Erythroblast (primary cell): ENCODE measurements at regions not wholly inside any gene's neighbourhood (a gene's known extent, or its start where the extent isn't known, plus 50 kb on each side); places are given as distances from the start of the nearest gene placed in this dataset.

Experiments used
- DNase-seq, 2 experiments: peaks; one replicate each; lab custom pipeline; 2025; lab: John Stamatoyannopoulos, UW
- GATA1 ChIP-seq: IDR thresholded peaks from 2 replicates; pipeline ENCODE4 v1.6.1; 2011; ENCODE audit warnings: low read depth, mild to moderate bottlenecking, control low read depth, low read length, moderate library complexity
- POLR2A ChIP-seq: IDR thresholded peaks from 2 replicates; pipeline ENCODE4 v1.6.1; 2011; ENCODE audit warnings: mild to moderate bottlenecking, low read length

GRCh38 chr12:84016956-84017355 lies 895.6 kb downstream of the SLC6A15 start:
- no peak for DNase-seq
- TF ChIP-seq POLR2A (no peak), GATA1 (no peak)

DNA sequence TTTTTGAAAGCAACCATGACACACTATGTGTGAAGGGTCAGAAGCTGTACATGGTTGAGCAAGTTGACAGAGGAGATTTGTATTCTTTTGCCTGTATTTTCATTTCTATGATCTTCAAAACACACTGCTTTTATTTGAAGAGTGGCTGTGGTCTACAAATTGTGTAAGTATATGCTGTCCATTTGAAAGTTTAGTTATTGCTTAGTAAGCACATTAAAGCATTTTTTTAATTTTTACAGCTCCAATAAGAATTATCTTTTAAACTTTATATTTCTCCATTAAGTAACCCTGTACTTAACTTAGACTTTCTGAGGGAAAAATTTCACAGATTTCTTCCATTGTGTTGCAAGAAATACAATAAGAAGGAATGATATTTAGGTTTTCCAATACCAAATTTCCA lies 915.2 kb downstream of the SLC6A15 start:
- no peak for DNase-seq
- no peak for TF ChIP-seq POLR2A
- no peak for TF ChIP-seq GATA1

DNA sequence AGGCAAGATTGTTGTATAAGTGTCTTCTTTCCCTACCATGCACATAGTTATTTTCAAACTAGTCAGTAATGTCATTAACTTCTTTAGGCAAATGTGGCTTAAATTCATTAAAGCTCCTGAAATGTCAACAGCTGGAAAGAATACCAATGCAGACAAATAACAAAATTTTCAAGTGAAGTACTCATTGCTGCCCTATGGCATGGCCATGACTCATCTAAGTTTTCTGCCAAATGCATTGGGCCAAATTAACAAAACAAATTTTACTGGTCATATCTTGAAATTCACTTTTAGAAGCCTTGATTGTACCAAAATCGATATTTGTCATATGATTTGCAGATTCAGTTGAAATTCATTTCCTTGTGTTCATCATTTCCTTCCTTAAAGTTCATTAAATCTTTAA lies 915.9 kb downstream of the SLC6A15 start:
- no peak for DNase-seq
- TF ChIP-seq GATA1 (no peak), POLR2A (no peak)

GRCh38 chr12:83985084-83985483 lies 927.5 kb downstream of the SLC6A15 start:
- no peak for TF ChIP-seq POLR2A
- TF ChIP-seq GATA1, result no peak
- no peak for DNase-seq

GRCh38 chr12:83980398-83980797 lies 932.2 kb downstream of the SLC6A15 start:
- no peak for DNase-seq

GRCh38 chr12:83979785-83980184 lies 932.8 kb downstream of the SLC6A15 start:
- TF ChIP-seq POLR2A (no peak), GATA1 (no peak)

More at GRCh38 chr12:83980398-83980797, 932.2 kb downstream of the SLC6A15 start:
- TF ChIP-seq POLR2A, result no peak
- TF ChIP-seq GATA1, result no peak

DNA sequence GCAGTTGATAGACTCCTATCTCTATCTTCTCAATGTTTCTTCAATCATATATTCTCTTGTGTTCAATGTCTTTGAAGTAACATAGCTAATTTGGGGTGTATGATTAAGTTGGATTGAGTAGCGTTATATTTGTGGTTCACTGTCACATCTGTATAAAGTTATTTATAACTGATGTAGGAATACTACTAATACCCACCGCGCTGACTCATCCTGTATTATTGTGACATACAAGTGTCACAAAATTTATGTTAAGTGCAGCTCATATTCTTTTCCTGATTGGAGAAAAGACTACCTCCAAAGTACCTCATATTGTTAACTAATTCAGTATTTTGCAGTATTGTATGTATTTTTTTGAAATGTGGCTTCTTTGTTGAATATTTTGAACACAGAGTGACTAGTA lies 940.8 kb downstream of the SLC6A15 start:
- TF ChIP-seq GATA1 (no peak), POLR2A (no peak)

More at GRCh38 chr12:83979785-83980184, 932.8 kb downstream of the SLC6A15 start:
- no peak for DNase-seq

GRCh38 chr12:83960767-83961166 lies 951.8 kb downstream of the SLC6A15 start:
- TF ChIP-seq GATA1 (no peak), POLR2A (no peak)
- DNase-seq, result no peak

More for the DNA sequence above, 940.8 kb downstream of the SLC6A15 start:
- no peak for DNase-seq

DNA sequence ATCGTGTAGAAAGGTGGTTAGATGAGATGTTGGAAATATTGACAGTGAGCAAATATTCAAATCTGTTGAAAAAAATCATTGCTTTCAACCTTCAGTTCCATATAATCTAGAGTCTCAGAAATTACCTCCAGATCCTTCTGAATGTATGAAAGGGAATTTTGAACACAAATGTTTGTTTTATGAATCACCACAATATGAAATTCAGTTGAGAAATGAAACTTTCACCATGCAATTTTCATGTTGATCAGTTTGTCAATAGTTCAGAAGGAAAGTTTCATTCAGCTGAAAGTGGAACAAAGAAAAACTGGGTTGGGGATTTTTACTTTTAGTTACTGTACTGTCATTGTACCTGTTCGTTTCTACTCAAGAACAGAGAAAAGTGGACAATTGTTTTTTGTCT lies 953.6 kb downstream of the SLC6A15 start:
- no peak for TF ChIP-seq POLR2A
- no peak for TF ChIP-seq GATA1

GRCh38 chr12:83954956-83955601 lies 957.5 kb downstream of the SLC6A15 start:
- no peak for TF ChIP-seq GATA1
- no peak for TF ChIP-seq POLR2A
- DNase-seq, result no peak

More for the DNA sequence above, 953.6 kb downstream of the SLC6A15 start:
- DNase-seq, result no peak

DNA sequence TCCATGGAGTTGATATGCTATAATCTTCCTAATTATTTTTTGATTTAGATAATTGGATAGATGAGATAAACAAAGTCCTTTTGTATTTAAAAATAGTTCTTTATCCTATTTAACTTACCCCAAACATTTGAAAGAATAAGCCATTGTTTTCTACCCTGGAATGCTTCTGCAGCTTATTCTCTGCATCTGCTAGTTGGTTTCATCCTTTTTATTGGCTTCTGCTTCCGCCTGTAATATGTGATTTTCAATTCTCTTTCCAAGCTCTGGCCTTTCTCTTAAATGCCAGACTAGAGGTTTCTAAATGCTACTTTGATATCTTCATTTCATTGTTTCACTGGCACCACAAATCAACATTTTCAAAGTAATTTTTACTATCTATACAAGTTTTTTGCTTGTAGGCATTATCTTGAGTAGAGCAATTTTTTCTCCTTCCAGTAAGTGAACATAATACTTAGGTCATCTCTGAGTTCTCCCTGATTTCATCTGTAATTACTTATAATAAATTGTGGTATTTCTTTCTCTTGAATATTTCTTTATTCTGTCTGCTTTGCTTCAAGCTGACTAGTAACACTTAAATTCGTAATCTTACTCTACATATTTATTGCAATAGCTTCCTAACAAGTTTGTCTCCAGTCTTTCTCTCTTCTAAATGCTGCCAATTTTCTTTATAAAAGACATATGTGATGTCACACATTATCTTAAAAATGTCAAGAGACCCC lies 958.4 kb downstream of the SLC6A15 start:
- no peak for DNase-seq
- no peak for TF ChIP-seq GATA1
- TF ChIP-seq POLR2A, result no peak

DNA sequence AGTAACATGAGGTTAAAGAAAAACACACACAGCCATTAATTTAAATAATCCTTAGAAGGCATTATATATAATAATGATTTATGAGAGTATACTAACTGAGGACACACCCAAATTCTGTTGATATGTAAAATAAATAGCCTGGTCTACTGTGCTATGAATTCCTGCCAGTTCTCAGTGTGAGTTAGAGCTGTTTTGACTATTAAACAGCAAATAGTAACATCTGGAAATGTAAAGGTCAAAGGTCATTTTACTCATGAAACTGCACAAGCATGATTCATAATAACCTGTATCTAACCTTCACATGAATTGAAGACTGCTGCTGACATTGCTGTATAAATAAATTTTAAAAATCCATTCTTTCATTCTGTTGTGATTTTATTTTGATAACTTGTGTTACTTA lies 966.7 kb downstream of the SLC6A15 start:
- no peak for DNase-seq
- TF ChIP-seq GATA1 (no peak), POLR2A (no peak)

GRCh38 chr12:83939718-83940117 lies 972.9 kb downstream of the SLC6A15 start:
- DNase-seq, result no peak

GRCh38 chr12:83933615-83934014 lies 979.0 kb downstream of the SLC6A15 start:
- no peak for DNase-seq
- TF ChIP-seq POLR2A, result no peak
- no peak for TF ChIP-seq GATA1

More at GRCh38 chr12:83939718-83940117, 972.9 kb downstream of the SLC6A15 start:
- TF ChIP-seq GATA1 (no peak), POLR2A (no peak)

DNA sequence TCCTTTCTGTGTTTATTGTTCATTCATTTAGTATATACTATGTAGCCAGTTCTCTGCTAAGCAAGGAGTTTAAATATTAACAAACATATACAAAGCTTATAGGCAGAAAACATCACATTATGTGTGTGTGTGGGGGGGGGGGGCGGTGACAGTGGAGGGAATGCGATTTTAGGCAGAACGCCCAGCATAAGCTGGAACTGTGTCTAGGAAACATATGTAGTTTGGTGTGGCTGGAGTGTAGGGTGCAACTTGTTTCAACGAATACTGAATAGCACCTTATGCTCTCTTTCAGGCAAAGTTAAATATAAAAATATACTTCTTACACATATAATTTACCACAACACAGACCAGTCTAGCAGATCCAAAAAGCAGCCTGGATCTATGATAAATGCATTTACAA lies 980.6 kb downstream of the SLC6A15 start:
- no peak for DNase-seq
- TF ChIP-seq GATA1 (no peak), POLR2A (no peak)
